ENCODE measurements at regions not wholly inside any gene's neighbourhood (a gene's known extent, or its start where the extent isn't known, plus 50 kb on each side); places are given as distances from the start of the nearest gene placed in this dataset.

GRCh38 chr7:73967832-73968290, 60.1 kb upstream of the ELN start:
- in situ Hi-C loops (cut with HindIII; ENCODE audit: low pct_unique_long_range_greater_than_20kb, low sequenced_read_pairs) = no loop called here
- no peak for TF ChIP-seq JUND (IDR thresholded peaks at IDR 0.05; ENCODE audit: low read depth)
- no peak for DNase-seq (ENCODE audit: low read depth in 1 of 2, low spot score in 1 of 2)

GRCh38 chr7:73968487-73968886, 59.5 kb upstream of the ELN start:
- DNase-seq (ENCODE audit: low read depth in 1 of 2, low spot score in 1 of 2) = no peak
- no peak for TF ChIP-seq JUND (IDR thresholded peaks at IDR 0.05; ENCODE audit: low read depth)
- in situ Hi-C loops (cut with HindIII; ENCODE audit: low pct_unique_long_range_greater_than_20kb, low sequenced_read_pairs) = no loop called here

- DNase-seq (ENCODE audit: low read depth in 1 of 2, low spot score in 1 of 2) = no peak
- in situ Hi-C loops (cut with HindIII; ENCODE audit: low pct_unique_long_range_greater_than_20kb, low sequenced_read_pairs) = no loop called here
- no peak for TF ChIP-seq JUND (IDR thresholded peaks at IDR 0.05; ENCODE audit: low read depth)
These were observed 58.0 kb upstream of the ELN start for GRCh38 chr7:73969991-73970390.

DNA sequence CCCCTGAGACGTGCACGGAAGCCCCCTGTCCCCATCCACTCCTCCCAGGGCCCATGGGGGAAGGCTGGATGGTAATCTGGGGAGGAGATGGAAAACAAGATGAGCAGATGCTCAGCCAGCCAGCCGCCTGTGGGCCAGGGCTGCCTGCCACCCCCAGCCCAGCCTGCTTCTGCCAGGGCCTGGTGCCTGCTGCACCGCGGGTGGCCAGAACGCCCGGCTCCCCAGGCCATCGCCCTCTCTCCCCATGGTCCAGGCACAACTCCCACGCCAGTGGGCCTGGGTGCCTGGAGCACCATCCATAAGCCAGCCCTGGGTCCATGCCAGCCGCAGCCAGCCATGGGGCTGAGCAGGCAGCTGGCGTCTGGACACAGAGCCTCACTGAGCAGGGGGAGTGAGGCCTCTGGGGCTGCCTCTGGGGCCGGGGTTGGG, 57.2 kb upstream of the ELN start:
- no peak for DNase-seq (ENCODE audit: low read depth in 1 of 2, low spot score in 1 of 2)
- no peak for TF ChIP-seq JUND (IDR thresholded peaks at IDR 0.05; ENCODE audit: low read depth)
- in situ Hi-C loops (cut with HindIII; ENCODE audit: low pct_unique_long_range_greater_than_20kb, low sequenced_read_pairs) = no loop called here

- DNase-seq (ENCODE audit: low read depth in 1 of 2, low spot score in 1 of 2) = no peak
- in situ Hi-C loops (cut with HindIII; ENCODE audit: low pct_unique_long_range_greater_than_20kb, low sequenced_read_pairs) = no loop called here
- no peak for TF ChIP-seq JUND (IDR thresholded peaks at IDR 0.05; ENCODE audit: low read depth)
These were observed 56.7 kb upstream of the ELN start for GRCh38 chr7:73971322-73971703.

DNA sequence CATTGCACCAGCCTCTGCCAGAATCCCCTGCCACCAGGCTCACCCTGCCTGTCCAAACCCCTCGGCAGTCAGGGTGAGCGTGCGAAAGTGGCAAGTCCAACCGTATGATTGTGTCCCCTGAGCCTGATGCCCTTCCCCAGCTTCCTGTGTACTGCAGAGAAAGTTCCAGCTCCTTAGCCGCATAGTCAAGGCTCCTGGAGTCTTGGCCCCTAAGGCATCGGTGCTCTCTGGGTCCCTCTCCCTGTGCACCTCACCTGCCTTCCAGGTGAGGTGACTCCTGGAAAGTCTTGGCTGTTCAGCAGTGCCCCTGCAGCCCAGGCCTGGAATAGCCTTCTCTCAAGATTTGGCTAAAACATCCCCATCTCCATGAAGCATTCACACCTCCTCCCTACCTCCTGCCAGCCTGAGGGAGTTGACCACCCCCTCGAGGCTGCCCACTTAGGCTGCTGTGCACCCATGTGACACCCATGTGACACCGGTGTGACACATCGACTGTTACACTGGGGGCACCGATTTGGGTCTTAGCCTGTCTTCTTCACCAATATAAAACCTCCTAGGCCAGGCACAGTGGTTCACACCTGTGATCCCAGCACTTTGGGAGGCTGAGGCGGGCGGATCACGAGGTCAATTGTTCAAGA, 56.1 kb upstream of the ELN start:
- peak; percentile 77 to 95 for DNase-seq (ENCODE audit: low read depth in 1 of 2, low spot score in 1 of 2)
- TF ChIP-seq JUND (IDR thresholded peaks at IDR 0.05; ENCODE audit: low read depth) = no peak
- in situ Hi-C loops (cut with HindIII; ENCODE audit: low pct_unique_long_range_greater_than_20kb, low sequenced_read_pairs) = no loop called here

- in situ Hi-C loops (cut with HindIII; ENCODE audit: low pct_unique_long_range_greater_than_20kb, low sequenced_read_pairs) = no loop called here
- DNase-seq (ENCODE audit: low read depth in 1 of 2, low spot score in 1 of 2) = no peak
- TF ChIP-seq JUND (IDR thresholded peaks at IDR 0.05; ENCODE audit: low read depth) = no peak
These were observed 55.4 kb upstream of the ELN start for GRCh38 chr7:73972614-73973013.

GRCh38 chr7:73973091-73973490, 54.9 kb upstream of the ELN start:
- in situ Hi-C loops (cut with HindIII; ENCODE audit: low pct_unique_long_range_greater_than_20kb, low sequenced_read_pairs) = no loop called here
- no peak for DNase-seq (ENCODE audit: low read depth in 1 of 2, low spot score in 1 of 2)
- TF ChIP-seq JUND (IDR thresholded peaks at IDR 0.05; ENCODE audit: low read depth) = no peak

- TF ChIP-seq JUND (IDR thresholded peaks at IDR 0.05; ENCODE audit: low read depth) = no peak
- in situ Hi-C loops (cut with HindIII; ENCODE audit: low pct_unique_long_range_greater_than_20kb, low sequenced_read_pairs) = no loop called here
- DNase-seq (ENCODE audit: low read depth in 1 of 2, low spot score in 1 of 2) = no peak
These were observed 53.6 kb upstream of the ELN start for GRCh38 chr7:73974101-73974947.

DNA sequence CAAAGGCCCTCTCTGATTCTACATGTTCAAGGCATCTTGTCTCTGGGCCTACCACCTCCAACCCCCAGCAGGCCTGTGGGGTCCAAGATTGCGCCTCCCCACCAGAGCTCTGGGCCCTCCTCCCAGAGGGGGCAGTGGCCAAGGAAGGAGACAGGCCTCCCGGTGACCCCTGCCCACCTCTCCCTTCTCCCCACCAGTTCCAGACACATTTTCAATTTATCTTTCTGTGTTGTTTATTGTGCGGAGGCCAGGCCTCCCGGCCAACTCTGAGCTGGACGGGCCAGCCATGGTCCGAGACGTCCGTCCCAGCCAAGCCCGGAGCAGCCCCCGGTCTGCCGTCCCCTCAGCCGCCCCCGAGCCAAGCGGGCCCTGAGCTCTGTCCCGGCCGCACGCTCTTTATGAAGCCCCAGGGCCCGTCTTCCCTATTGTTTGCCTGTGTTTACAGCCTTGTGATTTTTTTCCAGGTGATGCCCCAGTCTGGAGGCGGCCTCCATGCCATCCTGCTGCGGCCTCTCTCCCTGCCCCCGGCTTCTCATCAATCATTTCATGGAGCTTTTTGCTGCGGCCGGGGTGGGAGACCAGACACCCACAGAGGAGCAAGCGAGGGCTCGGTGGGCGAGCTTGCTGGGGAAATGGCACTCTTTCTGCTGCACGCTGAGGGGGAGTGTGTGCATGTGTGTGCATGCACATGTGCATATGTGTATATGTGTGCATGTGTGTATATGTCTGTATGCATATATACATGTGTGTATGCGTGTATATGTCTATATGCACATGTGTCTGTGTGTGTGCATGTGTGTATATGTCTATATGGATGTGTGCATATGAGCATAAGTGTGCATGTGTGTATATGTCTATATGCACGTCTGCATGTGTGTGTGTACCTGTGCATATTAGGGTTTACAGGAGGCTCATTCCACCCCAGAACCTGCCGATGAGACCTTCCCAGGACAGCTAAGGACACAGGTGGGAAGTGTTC, 52.7 kb upstream of the ELN start:
- DNase-seq (ENCODE audit: low read depth in 1 of 2, low spot score in 1 of 2) = no peak
- TF ChIP-seq JUND (IDR thresholded peaks at IDR 0.05; ENCODE audit: low read depth) = no peak
- in situ Hi-C loops (cut with HindIII; ENCODE audit: low pct_unique_long_range_greater_than_20kb, low sequenced_read_pairs) = no loop called here

DNA sequence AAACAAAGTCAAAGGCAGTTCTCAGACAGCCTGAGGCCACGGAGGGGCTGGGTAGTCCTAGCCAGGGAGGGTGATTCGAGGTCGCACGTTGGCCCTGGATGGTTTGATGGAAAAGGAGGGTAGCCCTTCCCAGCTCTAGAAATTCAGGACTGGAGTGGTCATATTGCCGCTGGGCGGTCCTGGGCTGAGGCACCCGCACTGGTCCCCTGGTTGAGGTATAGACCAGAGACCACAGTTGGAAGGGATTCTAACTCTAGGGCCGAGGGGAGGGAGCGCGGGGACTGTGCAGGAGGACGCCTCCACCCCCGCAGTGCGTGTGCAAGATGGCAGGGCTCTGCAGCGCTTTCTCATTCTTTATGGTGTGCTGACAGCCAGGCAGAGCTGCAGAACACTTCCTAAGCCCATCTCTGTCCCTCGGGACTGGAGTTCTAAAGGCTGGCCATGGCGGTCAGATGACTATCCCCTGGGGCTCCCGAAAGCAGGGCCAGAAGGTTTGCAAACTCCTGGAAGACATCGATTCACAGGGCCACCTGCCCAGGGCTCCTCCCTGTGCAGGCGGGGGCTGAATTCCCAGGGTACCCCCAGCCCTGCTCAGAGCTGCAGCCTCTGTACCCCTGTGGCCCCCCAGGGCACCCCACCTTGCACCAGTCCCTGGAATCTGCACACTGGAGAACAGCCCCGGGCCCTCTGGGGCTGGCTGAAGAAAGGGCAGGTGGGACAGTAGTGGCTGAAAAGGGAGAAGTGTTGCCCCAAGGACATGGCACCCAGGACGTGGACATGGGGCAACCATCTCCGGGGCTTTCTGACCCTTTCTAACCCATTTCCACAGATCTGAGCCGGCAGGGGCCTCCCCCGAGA, 51.0 kb upstream of the ELN start:
- in situ Hi-C loops (cut with HindIII; ENCODE audit: low pct_unique_long_range_greater_than_20kb, low sequenced_read_pairs) = no loop called here
- no peak for DNase-seq (ENCODE audit: low read depth in 1 of 2, low spot score in 1 of 2)
- no peak for TF ChIP-seq JUND (IDR thresholded peaks at IDR 0.05; ENCODE audit: low read depth)
